ENCODE measurements at regions not wholly inside any gene's neighbourhood (a gene's known extent, or its start where the extent isn't known, plus 50 kb on each side); places are given as distances from the start of the nearest gene placed in this dataset.

GRCh38 chr11:127648583-127648982, 648.0 kb upstream of the KIRREL3 start:
- ATAC-seq (ENCODE audit: insufficient read depth, low FRiP score) (no peak), DNase-seq (no peak)
- Histone ChIP-seq H3K27me3 (ENCODE audit: control insufficient read depth in 3 of 3, insufficient read depth in 3 of 3, low read length in 2 of 3) (no peaks in the 10 kb centered on the region), H3K36me3 (ENCODE audit: control insufficient read depth in 4 of 4, insufficient read depth in 4 of 4, low read length in 4 of 4) (no peaks in the 10 kb centered on the region), H3K4me1 (ENCODE audit: control insufficient read depth in 5 of 5, insufficient read depth in 5 of 5, low read length in 5 of 5) (no peaks in the 10 kb centered on the region), H3K27ac (ENCODE audit: low read depth in 1 of 2, low read length in 1 of 2) (no peak overlapping the region), H3K4me3 (no peak overlapping the region), H3K9me3 (ENCODE audit: control insufficient read depth in 4 of 4, insufficient read depth in 3 of 4, low read length in 3 of 4) (no peaks in the 10 kb centered on the region), H3K9ac (ENCODE audit: insufficient read depth in 1 of 2, low read length in 2 of 2) (no peak overlapping the region)
- no peak for TF ChIP-seq CTCF (IDR thresholded peaks at IDR 0.05; ENCODE audit: control extremely low read depth, extremely low read depth)

- ATAC-seq (ENCODE audit: insufficient read depth, low FRiP score) = no peak
These were observed 643.8 kb upstream of the KIRREL3 start for GRCh38 chr11:127644366-127644765.

GRCh38 chr11:127643268-127644058, 642.9 kb upstream of the KIRREL3 start:
- no peak for TF ChIP-seq CTCF (IDR thresholded peaks at IDR 0.05; ENCODE audit: control extremely low read depth, extremely low read depth)
- H3K27ac ChIP-seq (ENCODE audit: low read depth in 1 of 2, low read length in 1 of 2) = no peak overlapping the region
- ATAC-seq (ENCODE audit: insufficient read depth, low FRiP score) = no peak
- WGBS, 2 donors = 59 to 75% methylated on average over 5 of the region's 5 CpGs
- H3K9ac ChIP-seq (ENCODE audit: insufficient read depth in 1 of 2, low read length in 2 of 2) = no peak overlapping the region
- H3K36me3 ChIP-seq (ENCODE audit: control insufficient read depth in 4 of 4, insufficient read depth in 4 of 4, low read length in 4 of 4) = no peaks in the 10 kb centered on the region
- H3K4me1 ChIP-seq (ENCODE audit: control insufficient read depth in 5 of 5, insufficient read depth in 5 of 5, low read length in 5 of 5) = no peaks in the 10 kb centered on the region
- no peaks in the 10 kb centered on the region for H3K9me3 ChIP-seq (ENCODE audit: control insufficient read depth in 4 of 4, insufficient read depth in 3 of 4, low read length in 3 of 4)
- DNase-seq = no peak
- H3K4me3 ChIP-seq = no peak overlapping the region
- H3K27me3 ChIP-seq (ENCODE audit: control insufficient read depth in 3 of 3, insufficient read depth in 3 of 3, low read length in 2 of 3) = no peaks in the 10 kb centered on the region

More at GRCh38 chr11:127644366-127644765, 643.8 kb upstream of the KIRREL3 start:
- Histone ChIP-seq H3K4me1 (ENCODE audit: control insufficient read depth in 5 of 5, insufficient read depth in 5 of 5, low read length in 5 of 5) (no peaks in the 10 kb centered on the region), H3K4me3 (no peak overlapping the region), H3K9ac (ENCODE audit: insufficient read depth in 1 of 2, low read length in 2 of 2) (no peak overlapping the region), H3K9me3 (ENCODE audit: control insufficient read depth in 4 of 4, insufficient read depth in 3 of 4, low read length in 3 of 4) (no peaks in the 10 kb centered on the region), H3K27me3 (ENCODE audit: control insufficient read depth in 3 of 3, insufficient read depth in 3 of 3, low read length in 2 of 3) (no peaks in the 10 kb centered on the region), H3K27ac (ENCODE audit: low read depth in 1 of 2, low read length in 1 of 2) (no peak overlapping the region), H3K36me3 (ENCODE audit: control insufficient read depth in 4 of 4, insufficient read depth in 4 of 4, low read length in 4 of 4) (no peaks in the 10 kb centered on the region)
- no peak for TF ChIP-seq CTCF (IDR thresholded peaks at IDR 0.05; ENCODE audit: control extremely low read depth, extremely low read depth)
- no peak for DNase-seq
- 95 to 96% methylated on average over 4 of the region's 4 CpGs for WGBS, 2 donors
